Stimulated activated CD4-positive, alpha-beta T cell treated with anti-CD3 and anti-CD28 coated beads, Interleukin-1b, Interleukin-23, amount 100 ng/mL, for 48 hours (primary cell): ENCODE measurements at regions not wholly inside any gene's neighbourhood (a gene's known extent, or its start where the extent isn't known, plus 50 kb on each side); places are given as distances from the start of the nearest gene placed in this dataset.
"Not testable (repeated sequence)": the region's sequence is repeated elsewhere in the genome, so short reads cannot be mapped to it uniquely, and the experiment has no call there.

Experiments used
- DNase-seq: peaks from one replicate; pipeline ENCODE4 v3.0.0-alpha.2; 2020

DNA sequence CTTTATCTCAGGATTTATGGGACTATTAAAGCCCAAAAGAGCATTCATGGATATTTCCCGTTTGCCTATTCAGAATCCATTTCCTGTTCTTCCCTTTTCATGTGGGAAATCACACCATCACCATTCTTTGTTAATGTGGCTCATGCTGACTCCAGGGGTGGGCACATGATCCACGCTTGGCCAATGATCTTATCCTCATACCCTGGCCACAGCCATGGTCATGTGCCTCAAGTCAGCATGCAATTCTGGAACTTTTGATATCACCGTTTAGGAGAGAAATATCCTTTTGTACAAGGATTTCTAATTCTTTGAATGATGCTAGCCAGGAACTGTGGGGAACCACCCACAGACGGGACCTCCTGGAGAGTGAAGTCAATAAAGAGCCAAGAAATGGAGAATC lies 272.2 kb downstream of the PRELID2 start:
- no peak for DNase-seq

GRCh38 chr5:145558288-145558687 lies 276.9 kb downstream of the PRELID2 start:
- DNase-seq = no peak

- DNase-seq = no peak
Observed at GRCh38 chr5:145557345-145557744, 277.8 kb downstream of the PRELID2 start.

GRCh38 chr5:145554399-145554798 lies 280.7 kb downstream of the PRELID2 start:
- DNase-seq = no peak

GRCh38 chr5:145553177-145553576 lies 282.0 kb downstream of the PRELID2 start:
- DNase-seq = no peak

GRCh38 chr5:145551714-145552113 lies 283.4 kb downstream of the PRELID2 start:
- DNase-seq = no peak

DNA sequence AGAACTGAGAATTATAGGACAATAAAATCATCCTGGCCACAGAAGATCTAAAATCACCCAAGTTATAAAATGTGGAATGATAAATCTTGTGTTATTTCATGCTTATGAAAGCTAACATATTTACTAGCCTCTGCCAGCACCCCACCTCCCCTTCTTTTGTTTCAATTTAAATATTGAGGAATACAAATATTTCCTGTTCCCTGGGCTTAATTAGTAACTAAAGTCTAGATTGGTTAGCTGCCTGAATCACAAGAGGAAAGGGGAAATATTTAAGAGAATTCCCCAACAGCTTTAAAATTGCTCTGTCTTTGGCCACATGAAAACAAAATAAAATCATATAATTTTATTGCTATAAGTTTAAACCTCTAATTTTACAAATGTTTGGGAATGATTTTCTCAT lies 287.0 kb downstream of the PRELID2 start:
- DNase-seq = no peak

- DNase-seq = no peak
Observed at GRCh38 chr5:145544401-145544800, 290.7 kb downstream of the PRELID2 start.

GRCh38 chr5:145543968-145544367 lies 291.2 kb downstream of the PRELID2 start:
- no peak for DNase-seq

- no peak for DNase-seq
Observed at GRCh38 chr5:145540375-145540774, 294.8 kb downstream of the PRELID2 start.

- DNase-seq = no peak
Observed at GRCh38 chr5:145539201-145539600, 295.9 kb downstream of the PRELID2 start.

DNA sequence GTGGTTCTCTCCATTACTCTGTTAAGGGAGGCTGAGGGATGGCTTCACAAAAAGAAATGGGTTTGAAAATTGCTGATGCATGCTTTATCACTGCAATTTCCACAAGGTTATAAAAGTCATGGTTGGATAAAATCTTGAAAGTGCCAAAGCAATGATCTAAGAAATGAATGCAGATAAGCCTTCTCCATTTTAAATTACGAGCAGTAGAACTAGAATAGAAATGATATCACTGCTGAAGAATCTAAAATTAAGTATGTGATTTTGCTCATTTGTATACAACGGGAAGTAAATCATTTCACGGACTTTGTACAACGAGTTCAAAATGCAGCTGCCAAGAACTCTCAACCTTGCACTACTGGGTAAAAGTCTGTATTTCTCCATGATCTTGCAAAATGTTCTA lies 299.0 kb downstream of the PRELID2 start:
- no peak for DNase-seq

DNA sequence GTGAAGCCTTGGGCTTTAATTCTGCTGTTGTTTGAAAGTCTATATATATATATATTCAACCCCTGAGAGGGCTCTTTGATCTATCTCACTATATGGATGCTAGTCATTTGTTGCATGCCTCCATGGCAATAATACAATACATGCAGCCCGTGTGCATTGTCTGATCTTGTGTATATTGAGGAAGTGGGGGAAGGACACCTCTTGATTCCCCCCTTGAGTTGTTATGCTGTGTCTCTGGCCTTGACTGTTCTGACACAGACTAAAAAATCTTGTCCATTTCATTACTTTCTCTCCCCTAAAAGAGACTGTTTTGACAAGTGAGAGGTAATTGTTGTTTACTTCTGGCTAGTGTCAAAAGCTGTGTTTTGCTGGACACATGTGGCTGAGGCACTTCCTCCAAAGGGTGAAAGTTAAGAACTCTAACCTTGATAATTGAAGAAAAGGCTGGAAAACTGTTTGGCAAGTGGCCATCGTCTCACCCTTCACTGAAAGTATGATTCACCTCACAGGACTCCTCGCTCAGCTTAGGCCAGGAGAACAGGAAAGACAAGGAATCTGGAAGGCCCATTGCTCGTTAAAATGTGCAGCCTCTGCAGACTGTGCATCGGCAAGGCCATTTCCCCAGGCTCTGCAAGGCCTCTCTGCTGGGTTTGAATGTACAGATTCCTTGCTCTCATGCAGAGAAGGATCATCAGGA lies 304.0 kb downstream of the PRELID2 start:
- no peak for DNase-seq

GRCh38 chr5:145521523-145521922 lies 313.6 kb downstream of the PRELID2 start:
- no peak for DNase-seq

DNA sequence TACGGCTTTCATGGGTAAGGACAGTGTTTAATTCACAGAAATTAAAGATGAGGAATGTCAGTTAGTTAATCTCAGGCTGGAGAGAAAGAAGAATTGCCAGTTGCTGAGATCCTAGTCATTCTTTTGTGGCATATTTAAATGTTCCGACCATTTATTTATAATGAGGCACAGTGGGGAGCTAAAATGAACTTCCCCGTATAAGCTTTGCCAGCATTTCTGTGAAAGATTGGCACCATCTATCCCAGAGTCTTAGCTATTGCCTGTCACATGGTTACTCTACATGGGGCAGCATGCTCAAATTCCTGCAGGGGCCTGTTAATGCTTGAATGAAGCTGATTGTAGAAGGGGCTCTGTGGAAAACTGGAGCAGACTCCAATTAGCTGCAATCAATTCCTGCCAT lies 314.1 kb downstream of the PRELID2 start:
- DNase-seq = no peak

DNA sequence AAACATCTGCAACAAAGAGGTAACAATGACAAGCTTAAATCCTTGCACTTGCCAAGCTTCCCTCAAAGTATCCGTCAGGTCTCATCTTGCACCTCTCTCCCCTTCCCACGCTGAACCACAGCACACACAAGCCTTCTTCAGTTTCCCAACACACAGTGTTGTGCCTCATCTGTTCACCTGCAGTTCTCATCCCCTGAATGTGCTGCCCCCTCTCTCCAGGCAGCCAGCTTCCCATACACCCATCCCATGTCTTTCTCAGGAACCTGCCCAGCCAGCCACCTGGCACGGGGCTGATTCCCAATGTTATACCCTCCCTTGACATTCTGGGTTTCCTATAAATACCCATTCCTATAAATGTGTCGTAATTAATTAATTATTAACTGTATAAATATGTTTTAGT lies 314.8 kb downstream of the PRELID2 start:
- no peak for DNase-seq

DNA sequence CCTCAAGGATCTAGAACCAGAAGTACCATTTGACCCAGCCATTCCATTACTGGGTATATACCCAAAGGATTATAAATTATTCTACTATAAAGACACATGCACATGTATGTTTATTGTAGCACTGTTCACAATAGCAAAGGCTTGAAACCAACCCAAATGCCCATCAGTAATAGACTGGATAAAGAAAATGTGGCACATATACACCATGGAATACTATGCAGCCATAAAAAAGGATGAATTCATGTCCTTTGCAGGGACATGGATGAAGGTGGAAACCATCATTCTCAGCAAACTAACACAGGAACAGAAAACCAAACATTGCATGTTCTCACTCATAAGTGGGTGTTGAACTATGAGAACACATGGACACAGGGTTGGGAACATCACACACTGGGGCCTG lies 317.6 kb downstream of the PRELID2 start:
- DNase-seq = not testable (repeated sequence)

DNA sequence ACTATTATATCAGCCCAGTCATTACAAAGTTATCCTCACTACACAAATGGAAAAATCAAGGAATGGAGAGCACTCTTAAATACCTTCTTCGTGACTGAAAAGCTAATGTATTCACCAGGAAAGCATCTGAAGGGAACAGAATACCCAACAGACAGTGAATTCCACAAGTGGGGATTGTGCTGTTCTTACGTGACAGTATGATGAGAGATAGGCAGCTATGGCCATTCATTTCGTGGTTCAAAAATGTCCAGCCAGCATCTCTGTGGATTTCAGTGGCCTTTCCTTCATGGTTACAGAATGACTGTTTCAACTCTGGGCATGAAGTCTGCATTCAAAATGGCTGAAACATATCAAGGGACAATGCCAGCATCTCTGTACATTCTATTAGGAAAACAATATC lies 323.8 kb downstream of the PRELID2 start:
- DNase-seq = no peak

DNA sequence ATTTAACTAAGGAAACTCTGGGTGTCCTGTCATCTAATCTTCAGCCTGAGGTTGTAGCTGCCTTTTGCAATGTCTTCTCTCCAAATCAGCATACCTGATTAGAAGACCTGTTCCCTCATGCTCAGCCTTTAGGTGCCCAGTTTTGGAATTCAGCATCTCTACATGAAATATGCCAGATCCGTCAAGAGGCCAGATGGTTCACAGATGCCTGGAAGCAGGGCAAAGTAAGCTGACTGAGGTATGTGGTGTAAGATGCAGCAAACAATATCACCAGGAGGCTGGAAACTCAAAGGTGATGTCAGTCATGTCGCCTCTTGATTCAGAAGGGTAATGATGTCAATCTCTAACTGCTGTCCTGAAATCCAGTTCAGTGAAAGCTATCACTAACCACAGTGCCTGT lies 324.4 kb downstream of the PRELID2 start:
- no peak for DNase-seq

DNA sequence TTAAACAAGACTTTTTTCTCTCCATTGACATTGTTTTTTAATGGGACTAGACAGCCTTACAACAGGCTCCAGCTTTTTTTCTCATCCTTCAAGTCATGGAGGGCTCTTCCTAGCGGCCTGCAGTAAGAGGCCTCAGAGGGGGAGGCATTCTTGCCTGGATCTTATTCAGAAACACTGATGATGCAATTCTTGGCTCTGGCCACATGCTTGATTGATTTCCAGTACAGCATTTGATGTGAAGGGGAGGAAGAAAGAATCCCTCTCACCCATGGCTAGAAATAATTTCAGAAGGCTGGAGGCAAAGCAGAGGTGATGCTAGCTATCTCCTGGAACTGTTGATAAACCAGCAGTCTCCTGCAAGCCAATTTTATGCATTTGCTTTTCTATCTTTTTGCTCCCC lies 324.8 kb downstream of the PRELID2 start:
- DNase-seq = no peak

GRCh38 chr5:145509336-145510136 lies 325.6 kb downstream of the PRELID2 start:
- no peak for DNase-seq

DNA sequence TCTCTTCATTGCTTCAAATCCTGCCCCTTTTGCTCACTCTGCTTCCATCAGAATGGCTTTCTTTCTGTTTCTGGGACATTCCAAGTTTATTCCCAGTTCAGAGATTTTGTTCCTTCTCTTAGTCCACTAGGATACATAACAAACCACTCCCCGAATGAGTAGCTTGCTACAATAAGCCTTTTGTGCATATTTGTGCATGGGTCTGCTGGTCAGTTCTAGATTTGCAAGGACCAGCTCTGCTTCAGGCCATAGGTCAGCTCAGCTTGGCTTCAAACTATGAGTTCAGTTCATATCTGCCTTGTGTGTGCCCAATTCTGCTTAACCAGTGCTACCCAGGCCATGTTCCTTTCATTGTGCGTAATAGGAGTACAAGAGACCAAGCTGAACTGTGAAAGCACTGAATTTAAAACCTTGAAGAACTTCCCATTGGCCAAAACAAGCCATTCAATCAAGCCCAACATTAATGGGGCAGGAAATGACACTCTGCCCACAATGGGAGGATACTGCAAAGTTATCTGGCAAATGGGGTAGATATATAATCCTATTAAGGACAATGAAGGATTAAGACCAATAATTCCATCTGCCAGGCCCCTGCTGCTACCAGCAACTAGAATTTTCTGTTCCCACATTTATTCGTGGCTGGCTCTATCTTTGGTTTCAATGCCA lies 328.8 kb downstream of the PRELID2 start:
- DNase-seq = no peak

DNA sequence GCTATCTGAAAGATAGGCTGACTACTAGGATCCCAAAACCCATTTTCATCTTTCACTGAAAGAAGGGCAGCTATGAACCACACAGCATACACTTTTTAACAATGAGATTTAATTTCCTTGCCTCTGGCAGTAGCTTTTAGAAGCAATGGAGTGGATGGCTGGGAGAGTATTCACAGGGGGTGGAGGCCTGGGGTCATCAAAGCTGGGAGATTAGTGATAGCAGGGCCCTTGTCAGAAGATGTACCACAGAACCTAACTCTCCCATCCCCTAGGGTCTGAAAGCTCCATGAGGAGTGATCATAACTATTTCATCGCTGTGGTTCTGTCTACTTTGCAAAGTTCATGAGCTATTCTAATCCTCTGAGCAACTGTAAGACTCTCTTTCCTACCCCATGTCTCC lies 332.2 kb downstream of the PRELID2 start:
- no peak for DNase-seq

- no peak for DNase-seq
Observed at GRCh38 chr5:145500710-145501109, 334.4 kb downstream of the PRELID2 start.
